ENCODE measurements at regions not wholly inside any gene's neighbourhood (a gene's known extent, or its start where the extent isn't known, plus 50 kb on each side); places are given as distances from the start of the nearest gene placed in this dataset.

- Histone ChIP-seq H3K4me2 (ENCODE audit: insufficient read depth, low read length) (no peak overlapping the region), H3K9me3 (ENCODE audit: insufficient read depth, low read length, severe bottlenecking) (no peaks in the 10 kb centered on the region), H4K20me1 (ENCODE audit: insufficient read depth, low read length) (no peaks in the 10 kb centered on the region), H3K79me2 (ENCODE audit: insufficient read depth, low read length) (no peaks in the 10 kb centered on the region), H3K4me3 (ENCODE audit: low read depth in 1 of 2, low read length in 2 of 2) (no peak overlapping the region), H3K36me3 (ENCODE audit: insufficient read depth, low read length) (no peaks in the 10 kb centered on the region), H2AFZ (ENCODE audit: low read depth, low read length) (no peak overlapping the region), H3K9ac (ENCODE audit: low read depth, low read length) (no peak overlapping the region), H3K27me3 (ENCODE audit: insufficient read depth, low read length, poor library complexity) (peaks cover 4% of the 10 kb centered on the region), H3K4me1 (ENCODE audit: insufficient read depth, low read length) (no peaks in the 10 kb centered on the region), H3K27ac (ENCODE audit: low read length) (no peak overlapping the region)
- no peak for TF ChIP-seq EZH2 (IDR thresholded peaks at IDR 0.05; ENCODE audit: borderline replicate concordance, low read depth, low read length, severe bottlenecking)
- TF ChIP-seq, protein P1, sequence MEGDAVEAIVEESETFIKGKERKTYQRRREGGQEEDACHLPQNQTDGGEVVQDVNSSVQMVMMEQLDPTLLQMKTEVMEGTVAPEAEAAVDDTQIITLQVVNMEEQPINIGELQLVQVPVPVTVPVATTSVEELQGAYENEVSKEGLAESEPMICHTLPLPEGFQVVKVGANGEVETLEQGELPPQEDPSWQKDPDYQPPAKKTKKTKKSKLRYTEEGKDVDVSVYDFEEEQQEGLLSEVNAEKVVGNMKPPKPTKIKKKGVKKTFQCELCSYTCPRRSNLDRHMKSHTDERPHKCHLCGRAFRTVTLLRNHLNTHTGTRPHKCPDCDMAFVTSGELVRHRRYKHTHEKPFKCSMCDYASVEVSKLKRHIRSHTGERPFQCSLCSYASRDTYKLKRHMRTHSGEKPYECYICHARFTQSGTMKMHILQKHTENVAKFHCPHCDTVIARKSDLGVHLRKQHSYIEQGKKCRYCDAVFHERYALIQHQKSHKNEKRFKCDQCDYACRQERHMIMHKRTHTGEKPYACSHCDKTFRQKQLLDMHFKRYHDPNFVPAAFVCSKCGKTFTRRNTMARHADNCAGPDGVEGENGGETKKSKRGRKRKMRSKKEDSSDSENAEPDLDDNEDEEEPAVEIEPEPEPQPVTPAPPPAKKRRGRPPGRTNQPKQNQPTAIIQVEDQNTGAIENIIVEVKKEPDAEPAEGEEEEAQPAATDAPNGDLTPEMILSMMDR (IDR thresholded peaks at IDR 0.05; ENCODE audit: borderline replicate concordance, extremely low read depth, low read length, poor library complexity, severe bottlenecking): no peak
- no peak for DNase-seq
- no peak for ATAC-seq (ENCODE audit: insufficient read depth, low read depth)
Observed at GRCh38 chr6:44572346-44572745, 184.8 kb downstream of the CDC5L start.

DNA sequence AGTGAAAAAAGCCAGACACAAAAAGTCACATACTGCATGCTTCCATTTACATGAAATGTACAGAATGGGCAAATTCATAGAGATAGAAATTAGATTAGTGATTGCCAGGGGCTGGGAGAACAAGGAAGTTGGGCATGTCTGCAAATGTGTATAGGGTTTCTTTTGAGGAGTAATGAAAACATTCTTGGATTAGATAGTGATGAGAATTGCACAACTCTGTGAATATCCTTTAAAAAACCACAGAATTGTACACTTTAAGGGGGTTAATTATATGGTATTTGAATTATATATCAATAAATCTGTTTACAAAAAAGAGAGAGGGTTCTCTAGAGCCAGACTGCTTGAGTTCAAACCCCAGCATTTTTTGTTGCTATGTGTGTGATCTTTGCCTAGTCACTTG is 188.1 kb downstream of the CDC5L start:
- no peak overlapping the region for H3K4me3 ChIP-seq (ENCODE audit: low read depth in 1 of 2, low read length in 2 of 2)
- H3K4me2 ChIP-seq (ENCODE audit: insufficient read depth, low read length): no peak overlapping the region
- DNase-seq (no peak), ATAC-seq (ENCODE audit: insufficient read depth, low read depth) (no peak)
- H3K27ac ChIP-seq (ENCODE audit: low read length): no peak overlapping the region
- peaks cover 9% of the 10 kb centered on the region for H3K27me3 ChIP-seq (ENCODE audit: insufficient read depth, low read length, poor library complexity)
- H3K9me3 ChIP-seq (ENCODE audit: insufficient read depth, low read length, severe bottlenecking): no peaks in the 10 kb centered on the region
- TF ChIP-seq EZH2 (IDR thresholded peaks at IDR 0.05; ENCODE audit: borderline replicate concordance, low read depth, low read length, severe bottlenecking): no peak
- TF ChIP-seq, protein P1 (IDR thresholded peaks at IDR 0.05; ENCODE audit: borderline replicate concordance, extremely low read depth, low read length, poor library complexity, severe bottlenecking): no peak
- no peaks in the 10 kb centered on the region for H3K79me2 ChIP-seq (ENCODE audit: insufficient read depth, low read length)
- no peak overlapping the region for H3K9ac ChIP-seq (ENCODE audit: low read depth, low read length)
- no peaks in the 10 kb centered on the region for H3K4me1 ChIP-seq (ENCODE audit: insufficient read depth, low read length)
- H2AFZ ChIP-seq (ENCODE audit: low read depth, low read length): no peak overlapping the region
- H4K20me1 ChIP-seq (ENCODE audit: insufficient read depth, low read length): no peaks in the 10 kb centered on the region
- no peaks in the 10 kb centered on the region for H3K36me3 ChIP-seq (ENCODE audit: insufficient read depth, low read length)

DNA sequence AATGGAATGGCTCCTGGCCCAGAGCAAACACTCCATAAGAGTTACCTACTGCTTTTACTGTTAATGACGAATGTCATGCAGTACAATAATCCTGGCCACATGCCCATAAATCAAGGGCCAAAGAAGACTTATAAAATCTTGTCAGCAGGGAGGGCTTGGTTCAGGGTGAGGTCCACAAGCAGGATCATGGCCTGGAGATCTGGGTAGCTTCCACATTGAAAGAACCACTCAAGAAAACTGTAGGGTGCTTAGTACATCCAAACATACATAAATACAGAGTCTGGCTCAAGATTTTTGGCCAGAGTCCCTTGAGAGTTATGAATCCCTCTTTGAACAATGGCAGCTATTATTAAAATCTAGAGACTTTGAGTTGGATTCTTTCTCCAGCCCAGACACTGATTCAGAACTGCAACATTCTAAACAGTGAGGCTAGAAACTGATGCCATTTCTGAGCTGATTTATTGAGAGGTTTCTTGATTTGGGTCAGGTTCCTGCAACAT is 188.7 kb downstream of the CDC5L start:
- Histone ChIP-seq H3K4me3 (ENCODE audit: low read depth in 1 of 2, low read length in 2 of 2) (no peak overlapping the region), H3K36me3 (ENCODE audit: insufficient read depth, low read length) (no peaks in the 10 kb centered on the region), H3K27me3 (ENCODE audit: insufficient read depth, low read length, poor library complexity) (peaks cover 9% of the 10 kb centered on the region), H3K4me1 (ENCODE audit: insufficient read depth, low read length) (no peaks in the 10 kb centered on the region), H3K79me2 (ENCODE audit: insufficient read depth, low read length) (no peaks in the 10 kb centered on the region), H4K20me1 (ENCODE audit: insufficient read depth, low read length) (no peaks in the 10 kb centered on the region), H2AFZ (ENCODE audit: low read depth, low read length) (no peak overlapping the region), H3K4me2 (ENCODE audit: insufficient read depth, low read length) (no peak overlapping the region), H3K9ac (ENCODE audit: low read depth, low read length) (no peak overlapping the region), H3K27ac (ENCODE audit: low read length) (no peak overlapping the region), H3K9me3 (ENCODE audit: insufficient read depth, low read length, severe bottlenecking) (no peaks in the 10 kb centered on the region)
- DNase-seq (no peak), ATAC-seq (ENCODE audit: insufficient read depth, low read depth) (no peak)
- no peak for TF ChIP-seq EZH2 (IDR thresholded peaks at IDR 0.05; ENCODE audit: borderline replicate concordance, low read depth, low read length, severe bottlenecking)
- TF ChIP-seq, protein P1 (IDR thresholded peaks at IDR 0.05; ENCODE audit: borderline replicate concordance, extremely low read depth, low read length, poor library complexity, severe bottlenecking): no peak

GRCh38 chr6:44580901-44581300 is 193.4 kb downstream of the CDC5L start:
- TF ChIP-seq, protein P1 (IDR thresholded peaks at IDR 0.05; ENCODE audit: borderline replicate concordance, extremely low read depth, low read length, poor library complexity, severe bottlenecking): no peak
- no peak for TF ChIP-seq EZH2 (IDR thresholded peaks at IDR 0.05; ENCODE audit: borderline replicate concordance, low read depth, low read length, severe bottlenecking)
- no peak overlapping the region for H3K4me2 ChIP-seq (ENCODE audit: insufficient read depth, low read length)

More at GRCh38 chr6:44580901-44581300, 193.4 kb downstream of the CDC5L start:
- ATAC-seq (ENCODE audit: insufficient read depth, low read depth): no peak
- Histone ChIP-seq H3K36me3 (ENCODE audit: insufficient read depth, low read length) (no peaks in the 10 kb centered on the region), H2AFZ (ENCODE audit: low read depth, low read length) (no peak overlapping the region), H3K4me1 (ENCODE audit: insufficient read depth, low read length) (no peaks in the 10 kb centered on the region), H3K27me3 (ENCODE audit: insufficient read depth, low read length, poor library complexity) (peaks cover 9% of the 10 kb centered on the region), H3K4me3 (ENCODE audit: low read depth in 1 of 2, low read length in 2 of 2) (no peak overlapping the region), H3K9me3 (ENCODE audit: insufficient read depth, low read length, severe bottlenecking) (no peaks in the 10 kb centered on the region), H3K79me2 (ENCODE audit: insufficient read depth, low read length) (no peaks in the 10 kb centered on the region), H3K9ac (ENCODE audit: low read depth, low read length) (no peak overlapping the region), H3K27ac (ENCODE audit: low read length) (no peak overlapping the region), H4K20me1 (ENCODE audit: insufficient read depth, low read length) (no peaks in the 10 kb centered on the region)
- no peak for DNase-seq
